ENCODE measurements at regions not wholly inside any gene's neighbourhood (a gene's known extent, or its start where the extent isn't known, plus 50 kb on each side); places are given as distances from the start of the nearest gene placed in this dataset.

DNA sequence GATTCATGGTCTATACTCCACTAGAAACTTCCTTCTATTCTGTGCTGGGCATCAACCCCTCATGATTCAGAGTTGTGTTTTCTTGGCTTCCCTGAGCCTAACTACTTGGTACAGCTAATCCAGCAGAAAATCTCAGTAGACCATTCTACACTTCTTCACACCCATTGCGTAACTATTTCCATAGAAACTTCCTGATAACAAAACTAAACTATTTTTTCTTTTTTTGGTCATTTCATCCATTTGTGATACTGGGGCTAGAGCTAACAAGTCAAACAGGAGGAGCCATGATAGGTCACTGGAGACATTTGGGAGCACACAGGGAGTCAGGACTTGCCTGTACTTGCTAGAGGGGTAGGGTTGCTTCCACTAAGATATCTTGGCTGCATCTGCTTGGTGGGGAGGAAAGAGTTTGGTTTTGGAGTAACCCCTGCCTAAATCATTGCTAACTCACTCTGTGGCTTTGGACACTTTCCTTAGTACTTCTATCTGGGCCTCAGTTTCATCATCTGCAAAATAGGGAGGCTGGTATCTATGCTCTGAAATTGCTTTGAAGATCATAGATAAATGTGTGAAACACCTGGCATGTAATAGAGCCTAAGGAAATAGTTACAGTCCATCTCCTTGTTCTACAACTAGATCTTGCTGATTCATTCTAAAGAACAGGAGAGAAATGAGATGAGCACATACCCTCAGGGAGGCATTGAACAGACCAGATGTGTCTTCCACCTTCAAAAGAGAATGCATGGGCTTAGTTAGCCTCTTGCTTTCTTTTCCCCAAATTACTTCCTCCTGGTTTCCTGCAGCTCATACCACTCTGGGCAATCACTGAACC is 127.9 kb upstream of the ADGRF1 start (continued):
- TF ChIP-seq, protein P1, sequence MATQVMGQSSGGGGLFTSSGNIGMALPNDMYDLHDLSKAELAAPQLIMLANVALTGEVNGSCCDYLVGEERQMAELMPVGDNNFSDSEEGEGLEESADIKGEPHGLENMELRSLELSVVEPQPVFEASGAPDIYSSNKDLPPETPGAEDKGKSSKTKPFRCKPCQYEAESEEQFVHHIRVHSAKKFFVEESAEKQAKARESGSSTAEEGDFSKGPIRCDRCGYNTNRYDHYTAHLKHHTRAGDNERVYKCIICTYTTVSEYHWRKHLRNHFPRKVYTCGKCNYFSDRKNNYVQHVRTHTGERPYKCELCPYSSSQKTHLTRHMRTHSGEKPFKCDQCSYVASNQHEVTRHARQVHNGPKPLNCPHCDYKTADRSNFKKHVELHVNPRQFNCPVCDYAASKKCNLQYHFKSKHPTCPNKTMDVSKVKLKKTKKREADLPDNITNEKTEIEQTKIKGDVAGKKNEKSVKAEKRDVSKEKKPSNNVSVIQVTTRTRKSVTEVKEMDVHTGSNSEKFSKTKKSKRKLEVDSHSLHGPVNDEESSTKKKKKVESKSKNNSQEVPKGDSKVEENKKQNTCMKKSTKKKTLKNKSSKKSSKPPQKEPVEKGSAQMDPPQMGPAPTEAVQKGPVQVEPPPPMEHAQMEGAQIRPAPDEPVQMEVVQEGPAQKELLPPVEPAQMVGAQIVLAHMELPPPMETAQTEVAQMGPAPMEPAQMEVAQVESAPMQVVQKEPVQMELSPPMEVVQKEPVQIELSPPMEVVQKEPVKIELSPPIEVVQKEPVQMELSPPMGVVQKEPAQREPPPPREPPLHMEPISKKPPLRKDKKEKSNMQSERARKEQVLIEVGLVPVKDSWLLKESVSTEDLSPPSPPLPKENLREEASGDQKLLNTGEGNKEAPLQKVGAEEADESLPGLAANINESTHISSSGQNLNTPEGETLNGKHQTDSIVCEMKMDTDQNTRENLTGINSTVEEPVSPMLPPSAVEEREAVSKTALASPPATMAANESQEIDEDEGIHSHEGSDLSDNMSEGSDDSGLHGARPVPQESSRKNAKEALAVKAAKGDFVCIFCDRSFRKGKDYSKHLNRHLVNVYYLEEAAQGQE (IDR thresholded peaks at IDR 0.05; ENCODE audit: unreplicated experiment): no peak

DNA sequence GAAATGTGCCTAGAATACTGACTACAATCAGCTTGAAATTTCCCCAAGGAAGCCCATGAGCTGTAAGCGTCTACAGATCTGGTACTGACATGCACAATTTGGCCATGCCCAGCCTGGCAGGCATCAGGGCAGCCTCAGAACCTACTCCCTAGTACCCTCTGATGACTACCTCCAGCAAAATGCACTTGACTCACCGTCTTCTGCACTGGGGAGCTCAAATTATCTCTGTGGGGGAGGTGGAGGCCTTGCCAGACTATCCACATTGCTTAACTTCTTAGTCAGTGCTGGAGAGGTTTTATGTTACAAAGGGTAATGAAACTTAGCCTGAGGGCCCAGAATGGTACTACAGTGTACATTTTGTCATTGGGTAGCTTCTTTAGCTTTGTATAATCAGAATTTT is 126.0 kb upstream of the ADGRF1 start:
- Histone ChIP-seq H3K4me3 (no peak overlapping the region), H4K20me1 (replicated peaks; ENCODE audit: insufficient read depth) (no peaks in the 10 kb centered on the region), H2AFZ (peak overlapping the region; percentile 25; the same call in 1 of the 2 replicates), H3K27ac (ENCODE audit: low read depth) (no peak overlapping the region), H3K4me2 (0 out of 2 replicates have a peak overlapping the region, but pooled peaks have one; percentile 22), H3K36me3 (ENCODE audit: insufficient read depth) (no peaks in the 10 kb centered on the region), H3K27me3 (ENCODE audit: insufficient read depth) (no peaks in the 10 kb centered on the region), H3F3A (replicated peaks; ENCODE audit: low read depth) (no peaks in the 10 kb centered on the region), H3K79me2 (replicated peaks; ENCODE audit: insufficient read depth) (no peaks in the 10 kb centered on the region), H3K9me2 (ENCODE audit: insufficient read depth) (peaks cover 6% of the 10 kb centered on the region; the same call in 1 of the 2 replicates), H3K4me1 (ENCODE audit: insufficient read depth) (peaks cover 6% of the 10 kb centered on the region; the same call in 1 of the 2 replicates)
- DNase-seq (ENCODE audit: low spot score) (no peak), ATAC-seq (no peak)
- H3K4me3 Mint-ChIP-seq: no peak overlapping the region
- no peak overlapping the region for H3K27ac Mint-ChIP-seq
- no peaks in the 10 kb centered on the region for H3K27me3 Mint-ChIP-seq (ENCODE audit: insufficient read depth, low read depth, poor library complexity)
- H3K4me1 Mint-ChIP-seq: peaks cover 10% of the 10 kb centered on the region
- H3K9me3 Mint-ChIP-seq: peaks cover 3% of the 10 kb centered on the region; the same call in 2 of the 3 replicates
- TF ChIP-seq ZNF331 (CRISPR knock-in tag; IDR thresholded peaks at IDR 0.05; ENCODE audit: low read depth) (no peak), POLR2AphosphoS5 (IDR thresholded peaks at IDR 0.05; ENCODE audit: low read depth) (no peak)
- H3K36me3 Mint-ChIP-seq (ENCODE audit: low read depth): no peaks in the 10 kb centered on the region

DNA sequence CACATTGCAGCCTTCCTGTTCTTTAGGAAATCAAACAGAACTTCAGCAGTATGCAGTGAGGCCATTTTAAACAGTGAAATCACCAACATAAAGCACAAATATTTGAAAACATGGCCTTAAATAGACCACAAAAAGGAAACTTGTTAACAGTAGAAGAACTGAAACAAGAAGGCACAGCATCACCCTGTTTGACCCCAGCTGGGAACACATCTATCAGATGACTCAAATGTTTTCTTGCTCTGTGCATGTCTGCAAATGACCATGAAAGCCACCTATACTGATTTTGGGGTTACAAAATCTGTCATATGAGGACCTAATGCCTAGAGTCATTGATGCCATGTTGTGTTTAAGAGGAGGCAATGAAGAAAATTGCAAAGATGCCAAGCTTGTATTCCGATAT is 123.8 kb upstream of the ADGRF1 start:
- Histone ChIP-seq H3K27ac (ENCODE audit: low read depth) (no peak overlapping the region), H3F3A (replicated peaks; ENCODE audit: low read depth) (no peaks in the 10 kb centered on the region), H3K27me3 (ENCODE audit: insufficient read depth) (no peaks in the 10 kb centered on the region), H3K4me1 (ENCODE audit: insufficient read depth) (peaks cover 6% of the 10 kb centered on the region; the same call in 1 of the 2 replicates), H3K79me2 (replicated peaks; ENCODE audit: insufficient read depth) (no peaks in the 10 kb centered on the region), H2AFZ (peak overlapping the region; percentile 28; the same call in 1 of the 2 replicates), H3K9me2 (ENCODE audit: insufficient read depth) (peaks cover 10% of the 10 kb centered on the region), H3K4me2 (no peak overlapping the region), H3K4me3 (no peak overlapping the region), H4K20me1 (replicated peaks; ENCODE audit: insufficient read depth) (no peaks in the 10 kb centered on the region), H3K36me3 (ENCODE audit: insufficient read depth) (no peaks in the 10 kb centered on the region)
- Mint-ChIP-seq H3K4me3 (no peak overlapping the region), H3K9me3 (no peaks in the 10 kb centered on the region; the same call in 1 of the 3 replicates), H3K27ac (no peak overlapping the region), H3K27me3 (ENCODE audit: insufficient read depth, low read depth, poor library complexity) (no peaks in the 10 kb centered on the region), H3K4me1 (peaks cover 15% of the 10 kb centered on the region), H3K36me3 (ENCODE audit: low read depth) (no peaks in the 10 kb centered on the region)
- ATAC-seq (no peak), DNase-seq (ENCODE audit: low spot score) (no peak)
- TF ChIP-seq, protein P2, sequence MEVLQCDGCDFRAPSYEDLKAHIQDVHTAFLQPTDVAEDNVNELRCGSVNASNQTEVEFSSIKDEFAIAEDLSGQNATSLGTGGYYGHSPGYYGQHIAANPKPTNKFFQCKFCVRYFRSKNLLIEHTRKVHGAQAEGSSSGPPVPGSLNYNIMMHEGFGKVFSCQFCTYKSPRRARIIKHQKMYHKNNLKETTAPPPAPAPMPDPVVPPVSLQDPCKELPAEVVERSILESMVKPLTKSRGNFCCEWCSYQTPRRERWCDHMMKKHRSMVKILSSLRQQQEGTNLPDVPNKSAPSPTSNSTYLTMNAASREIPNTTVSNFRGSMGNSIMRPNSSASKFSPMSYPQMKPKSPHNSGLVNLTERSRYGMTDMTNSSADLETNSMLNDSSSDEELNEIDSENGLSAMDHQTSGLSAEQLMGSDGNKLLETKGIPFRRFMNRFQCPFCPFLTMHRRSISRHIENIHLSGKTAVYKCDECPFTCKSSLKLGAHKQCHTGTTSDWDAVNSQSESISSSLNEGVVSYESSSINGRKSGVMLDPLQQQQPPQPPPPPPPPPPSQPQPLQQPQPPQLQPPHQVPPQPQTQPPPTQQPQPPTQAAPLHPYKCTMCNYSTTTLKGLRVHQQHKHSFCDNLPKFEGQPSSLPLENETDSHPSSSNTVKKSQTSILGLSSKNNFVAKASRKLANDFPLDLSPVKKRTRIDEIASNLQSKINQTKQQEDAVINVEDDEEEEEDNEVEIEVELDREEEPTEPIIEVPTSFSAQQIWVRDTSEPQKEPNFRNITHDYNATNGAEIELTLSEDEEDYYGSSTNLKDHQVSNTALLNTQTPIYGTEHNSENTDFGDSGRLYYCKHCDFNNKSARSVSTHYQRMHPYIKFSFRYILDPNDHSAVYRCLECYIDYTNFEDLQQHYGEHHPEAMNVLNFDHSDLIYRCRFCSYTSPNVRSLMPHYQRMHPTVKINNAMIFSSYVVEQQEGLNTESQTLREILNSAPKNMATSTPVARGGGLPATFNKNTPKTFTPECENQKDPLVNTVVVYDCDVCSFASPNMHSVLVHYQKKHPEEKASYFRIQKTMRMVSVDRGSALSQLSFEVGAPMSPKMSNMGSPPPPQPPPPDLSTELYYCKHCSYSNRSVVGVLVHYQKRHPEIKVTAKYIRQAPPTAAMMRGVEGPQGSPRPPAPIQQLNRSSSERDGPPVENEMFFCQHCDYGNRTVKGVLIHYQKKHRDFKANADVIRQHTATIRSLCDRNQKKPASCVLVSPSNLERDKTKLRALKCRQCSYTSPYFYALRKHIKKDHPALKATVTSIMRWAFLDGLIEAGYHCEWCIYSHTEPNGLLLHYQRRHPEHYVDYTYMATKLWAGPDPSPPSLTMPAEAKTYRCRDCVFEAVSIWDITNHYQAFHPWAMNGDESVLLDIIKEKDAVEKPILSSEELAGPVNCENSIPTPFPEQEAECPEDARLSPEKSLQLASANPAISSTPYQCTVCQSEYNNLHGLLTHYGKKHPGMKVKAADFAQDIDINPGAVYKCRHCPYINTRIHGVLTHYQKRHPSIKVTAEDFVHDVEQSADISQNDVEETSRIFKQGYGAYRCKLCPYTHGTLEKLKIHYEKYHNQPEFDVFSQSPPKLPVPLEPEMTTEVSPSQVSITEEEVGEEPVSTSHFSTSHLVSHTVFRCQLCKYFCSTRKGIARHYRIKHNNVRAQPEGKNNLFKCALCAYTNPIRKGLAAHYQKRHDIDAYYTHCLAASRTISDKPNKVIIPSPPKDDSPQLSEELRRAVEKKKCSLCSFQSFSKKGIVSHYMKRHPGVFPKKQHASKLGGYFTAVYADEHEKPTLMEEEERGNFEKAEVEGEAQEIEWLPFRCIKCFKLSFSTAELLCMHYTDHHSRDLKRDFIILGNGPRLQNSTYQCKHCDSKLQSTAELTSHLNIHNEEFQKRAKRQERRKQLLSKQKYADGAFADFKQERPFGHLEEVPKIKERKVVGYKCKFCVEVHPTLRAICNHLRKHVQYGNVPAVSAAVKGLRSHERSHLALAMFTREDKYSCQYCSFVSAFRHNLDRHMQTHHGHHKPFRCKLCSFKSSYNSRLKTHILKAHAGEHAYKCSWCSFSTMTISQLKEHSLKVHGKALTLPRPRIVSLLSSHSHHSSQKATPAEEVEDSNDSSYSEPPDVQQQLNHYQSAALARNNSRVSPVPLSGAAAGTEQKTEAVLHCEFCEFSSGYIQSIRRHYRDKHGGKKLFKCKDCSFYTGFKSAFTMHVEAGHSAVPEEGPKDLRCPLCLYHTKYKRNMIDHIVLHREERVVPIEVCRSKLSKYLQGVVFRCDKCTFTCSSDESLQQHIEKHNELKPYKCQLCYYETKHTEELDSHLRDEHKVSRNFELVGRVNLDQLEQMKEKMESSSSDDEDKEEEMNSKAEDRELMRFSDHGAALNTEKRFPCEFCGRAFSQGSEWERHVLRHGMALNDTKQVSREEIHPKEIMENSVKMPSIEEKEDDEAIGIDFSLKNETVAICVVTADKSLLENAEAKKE (CRISPR knock-in tag; IDR thresholded peaks at IDR 0.05): no peak
- no peak for TF ChIP-seq STAT1 (IDR thresholded peaks at IDR 0.05; ENCODE audit: unreplicated experiment)
- TF ChIP-seq CREB1 (CRISPR knock-in tag; IDR thresholded peaks at IDR 0.05; ENCODE audit: low read depth): no peak

Data from GM23338 (cell line).